ENCODE measurements at regions not wholly inside any gene's neighbourhood (a gene's known extent, or its start where the extent isn't known, plus 50 kb on each side); places are given as distances from the start of the nearest gene placed in this dataset.

DNA sequence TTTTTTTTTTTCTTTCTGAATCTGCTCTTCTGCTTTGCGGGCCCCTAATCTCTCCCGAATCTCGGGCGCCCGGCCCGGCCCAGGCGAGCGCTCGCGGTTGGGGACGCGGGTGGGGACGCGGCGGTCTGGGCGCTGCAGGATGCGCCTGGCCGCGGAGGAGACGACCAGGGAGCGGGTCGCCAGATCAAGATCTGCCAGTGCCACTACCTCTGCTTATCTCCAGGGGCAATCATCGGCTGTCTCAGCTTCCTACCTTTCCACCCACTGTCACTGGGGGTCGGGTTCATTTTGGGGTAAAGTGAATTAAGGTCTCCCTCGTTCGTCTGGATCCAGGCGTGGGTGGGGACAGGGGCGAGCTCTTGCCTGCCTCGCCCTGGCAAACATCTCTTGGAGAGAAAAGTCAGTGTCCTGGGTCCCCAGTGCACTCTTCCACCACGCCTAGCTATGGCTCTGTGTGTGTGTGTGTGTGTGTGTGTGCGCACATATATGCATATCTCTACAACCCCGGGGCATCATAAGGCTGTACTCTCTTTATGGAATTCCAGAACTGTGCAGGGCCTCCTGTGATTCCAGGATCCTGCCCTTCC is 422.3 kb downstream of the VRK1 start:
- no peak for DNase-seq
- H3K4me3 ChIP-seq (replicated peaks in 1 of 3): no peak overlapping the region
- intact Hi-C loops (cut with DNase I): no loop called here
- H3K27ac ChIP-seq: no peak overlapping the region
- 10 to 11% methylated on average over 32 of the region's 32 CpGs for WGBS, 2 donors
- peaks cover 8 to 12% of the 10 kb centered on the region in 2 donors for H3K4me1 ChIP-seq
- no peaks in the 10 kb centered on the region for H3K9me3 ChIP-seq
- no peak for TF ChIP-seq POLR2A (IDR thresholded peaks at IDR 0.05)
- TF ChIP-seq, protein P1, sequence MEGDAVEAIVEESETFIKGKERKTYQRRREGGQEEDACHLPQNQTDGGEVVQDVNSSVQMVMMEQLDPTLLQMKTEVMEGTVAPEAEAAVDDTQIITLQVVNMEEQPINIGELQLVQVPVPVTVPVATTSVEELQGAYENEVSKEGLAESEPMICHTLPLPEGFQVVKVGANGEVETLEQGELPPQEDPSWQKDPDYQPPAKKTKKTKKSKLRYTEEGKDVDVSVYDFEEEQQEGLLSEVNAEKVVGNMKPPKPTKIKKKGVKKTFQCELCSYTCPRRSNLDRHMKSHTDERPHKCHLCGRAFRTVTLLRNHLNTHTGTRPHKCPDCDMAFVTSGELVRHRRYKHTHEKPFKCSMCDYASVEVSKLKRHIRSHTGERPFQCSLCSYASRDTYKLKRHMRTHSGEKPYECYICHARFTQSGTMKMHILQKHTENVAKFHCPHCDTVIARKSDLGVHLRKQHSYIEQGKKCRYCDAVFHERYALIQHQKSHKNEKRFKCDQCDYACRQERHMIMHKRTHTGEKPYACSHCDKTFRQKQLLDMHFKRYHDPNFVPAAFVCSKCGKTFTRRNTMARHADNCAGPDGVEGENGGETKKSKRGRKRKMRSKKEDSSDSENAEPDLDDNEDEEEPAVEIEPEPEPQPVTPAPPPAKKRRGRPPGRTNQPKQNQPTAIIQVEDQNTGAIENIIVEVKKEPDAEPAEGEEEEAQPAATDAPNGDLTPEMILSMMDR (IDR thresholded peaks at IDR 0.05): no peak
- H3K36me3 ChIP-seq: no peaks in the 10 kb centered on the region
- no peaks in the 10 kb centered on the region for H3K27me3 ChIP-seq

DNA sequence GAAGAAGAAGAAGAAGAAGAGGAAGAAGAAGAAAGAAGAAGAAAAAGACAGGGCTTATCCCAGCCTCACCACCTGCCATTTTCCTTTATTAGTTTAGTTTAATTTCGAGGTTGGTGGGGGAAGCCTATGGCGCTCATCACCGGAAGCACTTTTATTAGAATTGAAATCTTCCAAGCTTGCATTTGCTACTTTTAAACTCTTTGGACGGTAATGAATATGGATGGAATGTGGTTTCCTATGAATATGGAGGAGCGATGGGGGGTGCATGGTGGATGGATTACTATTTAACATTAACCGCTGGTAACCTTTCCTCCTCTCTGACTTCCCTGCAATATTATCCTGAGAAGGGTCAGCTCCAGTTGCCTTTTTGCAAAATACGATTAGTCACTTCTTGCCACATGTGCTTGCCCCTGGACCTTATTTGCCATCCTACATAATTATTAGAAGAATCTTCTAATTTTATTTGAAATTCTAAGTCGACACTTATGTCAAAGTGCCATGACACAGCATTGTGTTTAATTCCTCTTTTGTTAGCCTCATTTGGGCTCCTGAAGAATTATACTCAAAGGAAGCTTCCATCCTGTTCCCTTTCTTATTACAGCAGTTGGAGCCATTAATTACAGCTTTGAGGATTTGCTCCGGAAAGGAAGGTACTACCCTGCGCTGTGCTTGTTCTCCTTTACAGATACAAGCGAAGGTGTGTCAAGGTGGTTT is 424.5 kb downstream of the VRK1 start:
- DNase-seq: no peak
- intact Hi-C loops (cut with DNase I): no loop called here
- Histone ChIP-seq H3K9me3 (no peaks in the 10 kb centered on the region), H3K4me3 (replicated peaks in 1 of 3) (no peak overlapping the region), H3K27ac (no peak overlapping the region), H3K36me3 (no peaks in the 10 kb centered on the region), H3K27me3 (no peaks in the 10 kb centered on the region), H3K4me1 (peaks cover 8 to 12% of the 10 kb centered on the region in 2 donors)
- TF ChIP-seq POLR2A (IDR thresholded peaks at IDR 0.05): no peak
- TF ChIP-seq, protein P1 (IDR thresholded peaks at IDR 0.05): no peak
- 87% methylated on average over 11 of the region's 11 CpGs for WGBS, 2 donors

DNA sequence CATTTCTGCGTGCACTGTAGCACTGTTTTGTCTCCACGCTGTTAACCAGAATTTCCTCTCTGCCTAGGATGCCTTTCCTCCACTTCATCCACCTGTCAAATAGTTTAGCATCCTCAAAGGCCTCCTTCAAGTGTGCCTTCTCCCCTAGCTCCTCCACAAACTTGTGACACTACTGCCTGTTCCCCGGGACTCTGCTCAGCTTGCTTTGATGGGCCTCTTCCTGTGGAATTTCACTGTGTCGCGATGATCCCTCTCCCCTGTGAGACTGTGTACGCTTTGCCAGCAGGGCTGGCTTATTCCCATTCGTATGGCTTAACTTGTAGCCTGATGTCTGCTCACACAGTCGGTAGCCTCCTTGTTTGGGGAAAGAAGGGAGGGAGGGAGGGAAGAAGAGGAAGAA is 426.8 kb downstream of the VRK1 start:
- H3K4me3 ChIP-seq (replicated peaks in 1 of 3): no peak overlapping the region
- TF ChIP-seq, protein P1 (IDR thresholded peaks at IDR 0.05): no peak
- no peak for TF ChIP-seq POLR2A (IDR thresholded peaks at IDR 0.05)
- no peak overlapping the region for H3K27ac ChIP-seq
- 29 to 30% methylated on average over 8 of the region's 8 CpGs for WGBS, 2 donors
- intact Hi-C loops (cut with DNase I): no loop called here
- peaks cover 7 to 8% of the 10 kb centered on the region in 2 donors for H3K4me1 ChIP-seq
- DNase-seq: no peak
- no peaks in the 10 kb centered on the region for H3K9me3 ChIP-seq
- H3K27me3 ChIP-seq: no peaks in the 10 kb centered on the region
- no peaks in the 10 kb centered on the region for H3K36me3 ChIP-seq

DNA sequence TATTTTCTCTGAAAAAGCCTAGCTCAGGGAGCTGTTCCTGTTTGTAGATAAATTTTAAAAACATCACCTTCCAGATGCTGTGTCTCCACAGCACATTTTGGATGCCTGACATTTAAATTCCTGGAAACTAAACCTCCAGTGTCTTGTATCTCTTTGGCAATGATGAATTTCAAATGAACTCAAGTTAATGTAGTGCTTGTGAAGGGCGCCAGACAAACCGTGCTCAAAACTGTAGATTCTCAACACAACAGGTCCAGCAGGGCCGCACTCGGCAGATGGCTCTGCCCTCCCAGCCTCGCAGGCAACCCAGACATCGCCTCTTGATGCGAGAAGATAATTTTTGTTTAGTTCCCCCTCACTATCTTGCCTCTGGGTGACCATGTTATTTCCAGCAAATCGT is 432.9 kb downstream of the VRK1 start:
- 90 to 93% methylated on average over 8 of the region's 8 CpGs for WGBS, 2 donors
- Histone ChIP-seq H3K4me1 (no peaks in the 10 kb centered on the region), H3K4me3 (replicated peaks in 1 of 3) (no peak overlapping the region), H3K27me3 (no peaks in the 10 kb centered on the region), H3K9me3 (no peaks in the 10 kb centered on the region), H3K27ac (no peak overlapping the region), H3K36me3 (no peaks in the 10 kb centered on the region)
- TF ChIP-seq, protein P1 (IDR thresholded peaks at IDR 0.05): no peak
- TF ChIP-seq POLR2A (IDR thresholded peaks at IDR 0.05): no peak
- DNase-seq: no peak
- intact Hi-C loops (cut with DNase I): no loop called here

DNA sequence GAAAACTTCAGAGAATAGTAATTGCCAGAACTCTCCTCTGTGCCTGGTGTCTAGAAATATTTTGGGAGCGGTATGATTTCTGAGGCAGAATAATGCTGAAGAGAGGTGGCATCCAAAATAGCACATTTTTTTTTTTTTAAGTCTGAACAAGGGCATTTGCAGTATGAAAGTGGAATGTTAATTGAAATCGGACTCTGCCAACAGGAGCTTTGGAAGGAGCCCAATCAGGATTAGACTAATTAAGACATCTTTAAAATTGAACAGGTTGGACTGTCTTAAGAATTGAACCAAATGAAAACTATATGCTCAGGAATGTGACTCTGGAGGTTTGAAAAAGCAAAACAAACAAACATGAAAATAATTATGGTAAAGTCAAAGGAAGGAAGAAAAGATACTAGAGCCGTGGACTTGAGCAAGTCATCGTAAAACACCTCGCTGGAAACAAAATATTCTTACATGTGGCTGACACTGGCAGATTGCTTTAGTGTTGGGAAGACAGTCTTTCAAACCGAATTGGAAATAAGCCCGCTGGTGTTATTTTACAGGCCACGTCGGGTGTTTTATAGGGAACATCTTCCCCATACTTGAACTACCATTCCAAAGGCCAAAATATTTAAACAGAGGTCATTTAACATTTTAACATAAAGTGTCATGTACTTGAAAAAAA is 436.3 kb downstream of the VRK1 start:
- intact Hi-C loops (cut with DNase I): no loop called here
- WGBS, 2 donors: 76 to 80% methylated on average over 9 of the region's 9 CpGs
- no peak for DNase-seq

More for the DNA sequence above, 436.3 kb downstream of the VRK1 start:
- no peaks in the 10 kb centered on the region for H3K36me3 ChIP-seq
- H3K4me3 ChIP-seq (replicated peaks in 1 of 3): no peak overlapping the region
- H3K27ac ChIP-seq: no peak overlapping the region
- no peaks in the 10 kb centered on the region for H3K9me3 ChIP-seq
- H3K4me1 ChIP-seq: no peaks in the 10 kb centered on the region
- no peaks in the 10 kb centered on the region for H3K27me3 ChIP-seq
- TF ChIP-seq, protein P1 (IDR thresholded peaks at IDR 0.05): no peak
- TF ChIP-seq POLR2A (IDR thresholded peaks at IDR 0.05): no peak
